OCI-M2 (cell line): ENCODE measurements at regions not wholly inside any gene's neighbourhood (a gene's known extent, or its start where the extent isn't known, plus 50 kb on each side); places are given as distances from the start of the nearest gene placed in this dataset.
A peak's percentile ranks its signal among the peaks of the same experiment; 100 is the strongest.

Experiments
- DNase-seq: peaks from one replicate; lab custom pipeline; 2025; ENCODE audit not compliant: unreplicated experiment; lab: John Stamatoyannopoulos, UW

GRCh38 chr7:140242057-140243031 is 65.6 kb upstream of the KDM7A start:
- DNase-seq, result peak; percentile 94

DNA sequence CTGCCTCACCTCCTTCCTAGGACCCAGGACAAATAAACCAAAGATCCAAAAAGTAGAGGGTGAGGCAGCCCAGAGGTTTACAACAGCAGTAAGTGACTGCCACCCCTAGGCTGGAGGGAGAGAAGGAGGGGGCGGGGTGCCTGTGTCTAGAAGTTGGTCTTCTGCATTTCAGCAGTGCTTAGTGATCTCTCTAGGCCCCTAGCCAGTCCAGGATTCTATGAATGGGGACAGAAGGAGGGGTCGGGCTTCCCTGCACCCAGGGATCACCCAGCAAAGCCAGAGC is 62.8 kb upstream of the KDM7A start:
- no peak for DNase-seq

GRCh38 chr7:140238778-140239652 is 62.2 kb upstream of the KDM7A start:
- DNase-seq, result no peak

- DNase-seq, result no peak
Measured at GRCh38 chr7:140237390-140237789, 60.6 kb upstream of the KDM7A start.

- DNase-seq, result no peak
Measured at GRCh38 chr7:140236626-140237025, 59.8 kb upstream of the KDM7A start.

GRCh38 chr7:140235114-140235513 is 58.3 kb upstream of the KDM7A start:
- no peak for DNase-seq

DNA sequence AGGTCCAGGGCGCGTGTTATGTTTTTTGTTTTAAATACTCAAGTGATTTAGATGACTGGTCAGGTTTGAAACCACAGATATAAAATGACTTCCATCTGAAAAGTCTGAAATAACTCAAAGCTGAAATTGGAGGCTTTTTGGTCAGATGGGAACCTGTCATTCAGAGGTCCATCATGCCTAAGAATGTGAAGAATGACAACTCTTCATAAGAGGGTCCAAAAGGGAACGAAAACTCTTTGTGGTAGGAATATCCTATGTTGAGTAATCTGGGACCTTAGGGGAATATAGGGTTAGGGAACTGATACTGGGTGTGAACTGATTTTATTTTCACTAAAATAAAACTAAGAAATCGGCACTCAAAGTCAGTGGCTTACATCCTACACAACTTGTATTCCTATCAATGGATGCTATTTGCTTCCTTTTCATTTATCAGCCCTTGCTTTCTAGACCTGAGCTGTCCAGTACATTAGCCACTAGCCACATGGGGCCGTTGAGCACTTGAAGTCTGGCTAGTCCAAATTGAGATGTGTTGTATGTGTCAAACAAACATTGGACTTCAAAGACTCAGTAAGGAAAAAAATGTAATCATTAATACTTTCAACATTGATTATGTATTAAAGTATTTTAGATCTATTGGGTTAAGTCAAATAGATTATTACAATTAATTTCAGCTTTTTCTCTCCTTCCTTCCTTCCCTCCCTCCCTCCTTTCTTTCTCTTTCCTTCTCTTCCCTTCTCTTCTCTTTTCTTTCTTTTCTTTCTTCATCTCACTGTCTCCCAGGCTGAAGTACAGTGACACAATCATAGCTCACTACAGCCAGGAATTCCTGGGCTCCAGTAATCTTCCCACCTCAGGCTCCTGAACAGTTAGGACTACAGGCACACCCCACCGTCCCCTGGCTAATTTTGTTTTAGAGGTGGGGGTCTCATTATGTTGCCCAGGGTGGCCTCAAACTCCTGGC is 56.5 kb upstream of the KDM7A start:
- DNase-seq, result no peak

GRCh38 chr7:140231771-140232491 is 55.1 kb upstream of the KDM7A start:
- DNase-seq, result no peak

- no peak for DNase-seq
Measured at GRCh38 chr7:140230861-140231770, 54.3 kb upstream of the KDM7A start.

DNA sequence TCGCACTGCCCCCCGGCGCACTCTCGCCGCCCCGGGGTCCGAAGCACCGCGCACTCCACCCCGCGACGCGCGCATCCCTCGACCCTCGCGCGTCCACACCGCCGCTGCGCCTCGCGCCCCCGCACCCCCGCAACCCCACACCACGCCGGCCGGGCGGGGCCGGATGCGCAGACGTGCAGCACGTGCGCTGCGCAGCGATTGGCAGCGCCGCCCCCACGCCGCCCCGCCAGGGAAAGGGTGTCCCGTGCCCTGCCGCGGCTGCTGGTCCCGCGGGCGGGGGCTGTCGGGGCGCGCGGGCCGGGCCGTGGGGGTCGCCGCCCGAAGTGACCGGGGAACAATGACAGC is 53.7 kb upstream of the KDM7A start:
- no peak for DNase-seq

DNA sequence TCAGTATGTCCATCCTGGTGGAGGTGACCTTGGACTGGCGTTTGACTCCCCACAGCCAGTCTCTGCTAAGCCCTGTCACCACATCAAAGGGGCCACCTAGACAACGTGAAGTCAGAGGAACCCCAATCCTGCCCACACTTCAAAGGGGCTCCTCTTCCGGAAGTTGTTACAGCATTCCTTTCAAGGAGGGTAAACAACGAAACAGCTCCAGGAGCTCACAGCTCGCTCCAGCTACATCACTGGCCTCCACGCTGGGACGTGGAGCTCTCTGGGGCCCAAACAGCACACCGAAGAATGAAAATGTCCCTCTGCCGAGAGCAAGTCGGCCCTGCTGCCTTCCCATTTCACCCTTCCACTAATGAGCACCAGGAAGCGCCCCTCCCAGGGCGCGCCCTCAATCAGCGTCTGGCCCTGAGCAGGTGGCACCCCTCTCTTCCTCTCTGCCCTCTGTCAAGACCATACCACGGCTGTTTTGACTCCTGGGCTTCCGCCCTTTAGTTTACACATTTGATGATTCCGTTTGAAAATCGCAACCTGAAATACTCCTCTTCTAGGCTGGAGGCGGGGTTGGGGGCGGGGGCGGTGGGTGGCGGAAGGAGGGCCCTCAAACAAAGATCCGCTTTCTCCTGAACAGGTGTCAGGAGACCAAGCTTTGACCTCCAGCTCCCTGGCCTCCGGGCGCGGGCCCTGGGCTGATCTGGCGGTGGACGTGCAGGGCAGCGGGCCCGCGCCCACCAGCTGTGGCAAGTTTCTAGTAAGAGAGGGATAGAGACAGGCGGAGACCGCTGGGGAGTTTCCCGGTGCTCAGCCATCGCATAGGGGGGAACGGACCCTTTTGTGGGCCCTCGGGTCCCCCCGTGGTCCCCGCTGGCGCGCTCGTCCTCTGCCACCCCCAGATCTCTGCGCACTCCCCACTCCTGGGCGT is 53.1 kb upstream of the KDM7A start:
- no peak for DNase-seq

DNA sequence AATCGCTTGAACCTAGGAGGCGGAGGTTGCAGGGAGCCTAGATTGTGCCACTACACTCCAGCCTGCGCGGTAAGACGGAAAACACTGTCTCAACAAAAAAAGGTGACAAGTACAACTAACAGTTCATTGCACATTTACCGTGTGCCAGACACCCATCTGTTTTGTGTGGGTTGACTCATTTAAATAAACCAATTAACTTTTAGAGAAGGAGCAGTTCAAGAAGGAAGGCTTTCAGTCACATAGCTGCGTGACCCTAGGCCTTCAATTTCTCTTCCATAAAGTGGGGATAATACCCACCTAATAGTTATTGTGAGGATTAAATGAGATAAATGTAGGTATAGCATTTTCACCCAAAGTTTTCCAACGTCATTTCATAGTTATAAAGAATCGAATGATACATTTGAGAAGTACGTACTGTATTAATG is 52.3 kb upstream of the KDM7A start:
- DNase-seq, result no peak
